IMR-90 (cell line): ENCODE measurements at regions not wholly inside any gene's neighbourhood (a gene's known extent, or its start where the extent isn't known, plus 50 kb on each side); places are given as distances from the start of the nearest gene placed in this dataset.

Experiments used
- ATAC-seq: fragments of 200-7000 bp; cut with Tn5 transposase; 2 replicates; pipeline ENCODE4 v1.9.1; 2020; ENCODE audit warnings: low read depth, mild to moderate bottlenecking, moderate library complexity
- BruUV-seq: library from RNA; stranded (reverse); fragments of 400-500 nt; replicated peaks from 2 replicates; lab custom pipeline; 2021; lab: Mats Ljungman, UMichigan
- CTCF ChIA-PET: fragments of 300-600 bp; formaldehyde crosslinking; extraction: SDS; loops from one replicate; lab custom pipeline; 2021; ENCODE audit warnings: antibody characterized with exemption; lab: Yijun Ruan, JAX
- POLR2A ChIA-PET: fragments of 300-600 bp; sonication (Branson Sonifier 250); formaldehyde crosslinking; loops from one replicate; lab custom pipeline; 2022; ENCODE audit warnings: antibody characterized with exemption; ENCODE audit not compliant: unreplicated experiment; lab: Charles Lee
- DNase-seq: peaks from one replicate; pipeline ENCODE4 v3.0.0; 2013
- H2AFZ ChIP-seq: replicated peaks from 2 replicates; pipeline ENCODE3; 2013; ENCODE audit warnings: low read length, mild to moderate bottlenecking; ENCODE audit not compliant: poor library complexity
- H2AK5ac ChIP-seq: 2 replicates; pipeline ENCODE4 v1.6.1; 2013; ENCODE audit warnings: low read depth, low read length, inconsistent platforms
- H2AK9ac ChIP-seq: replicated peaks from 2 replicates; pipeline ENCODE3; 2013; ENCODE audit warnings: mild to moderate bottlenecking, low read depth, low read length, moderate library complexity; ENCODE audit not compliant: poor library complexity
- H2BK120ac ChIP-seq: 2 replicates; pipeline ENCODE4 v1.6.1; 2013; ENCODE audit warnings: low read depth, low read length, inconsistent platforms
- H2BK15ac ChIP-seq: 3 replicates; pipeline ENCODE4 v1.6.1; 2013; ENCODE audit warnings: low read depth, low read length, inconsistent platforms
- H2BK20ac ChIP-seq: 2 replicates; pipeline ENCODE4 v1.6.1; 2013; ENCODE audit warnings: low read depth, mild to moderate bottlenecking, inconsistent platforms, low read length, moderate library complexity
- H2BK5ac ChIP-seq: 2 replicates; pipeline ENCODE4 v1.6.1; 2013; ENCODE audit warnings: mild to moderate bottlenecking, low read depth, low read length, inconsistent platforms; ENCODE audit not compliant: poor library complexity, severe bottlenecking
- H3K14ac ChIP-seq: replicated peaks from 2 replicates; pipeline ENCODE4 v1.6.1; 2013; ENCODE audit warnings: low read depth, low read length, inconsistent platforms
- H3K18ac ChIP-seq: 2 replicates; pipeline ENCODE4 v1.6.1; 2013; ENCODE audit warnings: low read depth, low read length, control low read depth
- H3K23ac ChIP-seq: 2 replicates; pipeline ENCODE4 v1.6.1; 2013; ENCODE audit warnings: low read depth, low read length, inconsistent platforms
- H3K27ac ChIP-seq: 2 replicates; pipeline ENCODE4 v1.5.1; 2013; ENCODE audit warnings: mild to moderate bottlenecking, control low read depth, low read length; ENCODE audit not compliant: insufficient read depth
- H3K27me3 ChIP-seq: 2 replicates; pipeline ENCODE4 v1.6.1; 2013; ENCODE audit warnings: low read length; ENCODE audit not compliant: control insufficient read depth, insufficient read depth
- H3K36me3 ChIP-seq: 2 replicates; pipeline ENCODE4 v1.6.1; 2013; ENCODE audit warnings: low read length, mixed read lengths; ENCODE audit not compliant: control insufficient read depth, insufficient read depth
- H3K4ac ChIP-seq: 2 replicates; pipeline ENCODE4 v1.6.1; 2013; ENCODE audit warnings: low read depth, low read length, inconsistent platforms
- H3K4me1 ChIP-seq: 2 replicates; pipeline ENCODE4 v1.6.1; 2013; ENCODE audit warnings: low read length, mixed read lengths; ENCODE audit not compliant: control insufficient read depth, insufficient read depth
- H3K4me2 ChIP-seq: 2 replicates; pipeline ENCODE4 v1.6.1; 2013; ENCODE audit warnings: low read depth, mild to moderate bottlenecking, control low read depth, low read length, moderate library complexity
- H3K4me3 ChIP-seq: 2 replicates; pipeline ENCODE4 v1.5.1; 2013; ENCODE audit warnings: low read depth, mild to moderate bottlenecking, control low read depth, low read length, moderate library complexity; ENCODE audit not compliant: insufficient read depth
- H3K56ac ChIP-seq: 2 replicates; pipeline ENCODE4 v1.6.1; 2013; ENCODE audit warnings: low read length, inconsistent platforms; ENCODE audit not compliant: insufficient read depth; ENCODE audit errors: extremely low read depth
- H3K79me1 ChIP-seq, 2 experiments: 2 replicates each; pipeline ENCODE4 v1.6.1; 2013; ENCODE audit warnings: low read length in 2 of 2, inconsistent platforms in 1 of 2, low read depth in 1 of 2
- H3K9ac ChIP-seq: 2 replicates; pipeline ENCODE4 v1.6.1; 2013; ENCODE audit warnings: low read depth, low read length, control low read depth
- H3K9me1 ChIP-seq: 2 replicates; pipeline ENCODE4 v1.6.1; 2013; ENCODE audit warnings: low read length, inconsistent platforms; ENCODE audit not compliant: insufficient read depth
- H3K9me3 ChIP-seq: 2 replicates; pipeline ENCODE4 v1.6.1; 2013; ENCODE audit warnings: low read length; ENCODE audit not compliant: control insufficient read depth, insufficient read depth
- H4K20me1 ChIP-seq: 2 replicates; pipeline ENCODE4 v1.6.1; 2013; ENCODE audit warnings: low read length, inconsistent platforms; ENCODE audit not compliant: insufficient read depth
- H4K5ac ChIP-seq: 2 replicates; pipeline ENCODE4 v1.6.1; 2013; ENCODE audit warnings: mild to moderate bottlenecking, low read depth, low read length, control low read depth
- H4K8ac ChIP-seq, 2 experiments: 2 replicates each; pipeline ENCODE4 v1.6.1; 2013; ENCODE audit warnings: low read depth in 2 of 2, low read length in 2 of 2, control low read depth in 1 of 2, inconsistent platforms in 1 of 2
- H4K91ac ChIP-seq: 2 replicates; pipeline ENCODE4 v1.6.1; 2013; ENCODE audit warnings: low read depth, low read length, inconsistent platforms; ENCODE audit not compliant: insufficient read depth
- MAFK ChIP-seq: IDR thresholded peaks from 2 replicates; pipeline ENCODE4 v1.6.1; 2012; ENCODE audit warnings: low read depth, low read length, improper control_type of control experiment
- MAZ ChIP-seq: IDR thresholded peaks from 2 replicates; pipeline ENCODE4 v1.6.1; 2012; ENCODE audit warnings: low read depth, mild to moderate bottlenecking, low read length, improper control_type of control experiment, moderate library complexity, borderline replicate concordance
- NFE2L2 ChIP-seq: fragments of 150-350 bp; IDR thresholded peaks from 2 replicates; pipeline ENCODE4 v1.6.1; 2016; ENCODE audit warnings: low read depth, mild to moderate bottlenecking, low read length
- RAD21 ChIP-seq: IDR thresholded peaks from 2 replicates; pipeline ENCODE4 v1.6.1; 2012; ENCODE audit warnings: low read length, improper control_type of control experiment
- RCOR1 ChIP-seq: IDR thresholded peaks from 2 replicates; pipeline ENCODE4 v1.6.1; 2012; ENCODE audit warnings: mild to moderate bottlenecking, low read length, improper control_type of control experiment; ENCODE audit not compliant: insufficient replicate concordance
- RFX5 ChIP-seq: IDR thresholded peaks from 2 replicates; pipeline ENCODE4 v1.8.0; 2012; ENCODE audit warnings: low read depth, mild to moderate bottlenecking, low read length, moderate library complexity
- WGBS, 2 experiments: methylation state at CpG; one replicate each; pipeline versions ENCODE4 v1.1.5 to v1.1.7; 2013; ENCODE audit warnings: missing lambda C conversion rate in 2 of 2; ENCODE audit not compliant: insufficient read length in 1 of 2; ENCODE audit errors: extremely low coverage in 2 of 2; 5-methylcytosine and 5-hydroxymethylcytosine counted together
- dilution Hi-C: fragments of 300-500 bp; cut with HindIII; formaldehyde crosslinking; loops from one replicate; pipeline ENCODE4 v1.14.3; 2018; ENCODE audit warnings: low sequenced_read_pairs; ENCODE audit not compliant: unreplicated experiment
- in situ Hi-C: fragments of 300-500 bp; cut with MboI; formaldehyde crosslinking; loops from 3 replicates; pipeline ENCODE4 v1.14.3; 2019; ENCODE audit warnings: low sequenced_read_pairs, inconsistent platforms, mixed read lengths
- intact Hi-C: fragments of 100-400 bp; cut with micrococcal nuclease; formaldehyde crosslinking; loops from 2 replicates; pipeline ENCODE4 v1.10.0; 2022

DNA sequence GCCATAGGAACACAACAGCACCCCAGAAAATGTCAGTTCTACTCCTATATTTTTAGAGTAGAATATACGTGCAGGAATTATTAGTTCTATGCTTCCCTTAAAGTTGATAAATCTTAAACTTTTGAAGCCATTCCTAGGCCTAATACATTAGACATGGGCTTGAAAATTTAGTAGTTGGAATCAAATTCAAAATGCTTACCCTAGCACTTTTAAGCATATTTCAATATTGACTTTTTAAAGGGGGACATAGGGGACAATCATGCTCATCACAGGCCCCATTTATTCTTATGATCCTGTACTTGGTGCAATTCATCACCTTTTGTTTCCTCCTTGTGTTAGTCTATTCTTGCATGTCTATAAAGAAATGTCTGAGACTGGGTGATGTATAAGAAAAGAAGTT is 129.0 kb downstream of the FAM174A start:
- intact Hi-C loops (no loop called here), dilution Hi-C loops (no loop called here), in situ Hi-C loops (no loop called here)
- H3K4me1 ChIP-seq, result 0 out of 2 replicates have a peak, but pooled peaks cover 2% of the 10 kb centered on the region
- CTCF ChIA-PET, result no interaction called here
- H3K56ac ChIP-seq, result no peak overlapping the region
- POLR2A ChIA-PET, result no interaction called here
- no peak overlapping the region for H3K23ac ChIP-seq
- no peak overlapping the region for H3K27ac ChIP-seq
- H3K4ac ChIP-seq, result no peak overlapping the region
- no peak overlapping the region for H2AK9ac ChIP-seq
- no peaks in the 10 kb centered on the region for H4K20me1 ChIP-seq
- no peak overlapping the region for H3K18ac ChIP-seq
- WGBS, 2 experiments, result no CpG with 5 or more reads among the region's 1 CpG
- no peak overlapping the region for H2BK5ac ChIP-seq
- BruUV-seq, result no TSS peak
- no peak overlapping the region for H2BK120ac ChIP-seq
- no peak overlapping the region for H3K14ac ChIP-seq
- TF ChIP-seq RCOR1 (no peak), MAZ (no peak), MAFK (peak; percentile 78), RFX5 (no peak), RAD21 (no peak), NFE2L2 (no peak)
- no peaks in the 10 kb centered on the region for H3K36me3 ChIP-seq
- no peaks in the 10 kb centered on the region for H3K79me1 ChIP-seq
- H2AFZ ChIP-seq, result no peak overlapping the region
- H3K4me3 ChIP-seq, result no peak overlapping the region
- no peaks in the 10 kb centered on the region for H3K9me3 ChIP-seq
- H2AK5ac ChIP-seq, result no peak overlapping the region
- no peaks in the 10 kb centered on the region for H3K9me1 ChIP-seq
- H3K9ac ChIP-seq, result no peak overlapping the region
- no peaks in the 10 kb centered on the region for H3K27me3 ChIP-seq
- H4K91ac ChIP-seq, result no peak overlapping the region
- no peak for DNase-seq
- ATAC-seq, result no peak
- no peak overlapping the region for H2BK20ac ChIP-seq
- no peak overlapping the region for H4K5ac ChIP-seq
- H2BK15ac ChIP-seq, result no peak overlapping the region
- H4K8ac ChIP-seq, result no peak overlapping the region
- no peak overlapping the region for H3K4me2 ChIP-seq
